Calu3 (cell line): ENCODE measurements at regions not wholly inside any gene's neighbourhood (a gene's known extent, or its start where the extent isn't known, plus 50 kb on each side); places are given as distances from the start of the nearest gene placed in this dataset.

Source experiments
- BruUV-seq: library from RNA; stranded (reverse); fragments of 400-500 nt; replicated peaks from 2 replicates; lab custom pipeline; 2021; lab: Mats Ljungman, UMichigan
- CTCF ChIA-PET: fragments of 300-600 bp; sonication (Branson Sonifier 250); formaldehyde crosslinking; loops from one replicate; lab custom pipeline; 2022; ENCODE audit warnings: antibody characterized with exemption; lab: Charles Lee
- DNase-seq: peaks from one replicate; pipeline ENCODE4 v3.0.0; 2022
- H3K27ac Mint-ChIP-seq: one replicate; pipeline ENCODE4 v1.8.0; 2022; ENCODE audit warnings: mixed read lengths; ENCODE audit not compliant: unreplicated experiment
- H3K27me3 Mint-ChIP-seq: one replicate; pipeline ENCODE4 v1.8.0; 2022; ENCODE audit warnings: mixed read lengths; ENCODE audit not compliant: unreplicated experiment
- H3K36me3 Mint-ChIP-seq: one replicate; pipeline ENCODE4 v1.8.0; 2022; ENCODE audit warnings: mild to moderate bottlenecking, moderate library complexity, mixed read lengths; ENCODE audit not compliant: insufficient read depth, unreplicated experiment
- H3K4me1 Mint-ChIP-seq: one replicate; pipeline ENCODE4 v1.8.0; 2022; ENCODE audit warnings: mild to moderate bottlenecking, low read depth, mixed read lengths; ENCODE audit not compliant: unreplicated experiment
- H3K4me3 Mint-ChIP-seq: one replicate; pipeline ENCODE4 v1.8.0; 2022; ENCODE audit warnings: mild to moderate bottlenecking, low read depth, moderate library complexity, mixed read lengths; ENCODE audit not compliant: unreplicated experiment
- H3K9me3 Mint-ChIP-seq: one replicate; pipeline ENCODE4 v1.8.0; 2022; ENCODE audit warnings: low read depth, mixed read lengths; ENCODE audit not compliant: unreplicated experiment
- intact Hi-C: fragments of 100-400 bp; cut with micrococcal nuclease; formaldehyde crosslinking; loops from one replicate; pipeline ENCODE4 v1.10.0; 2022; ENCODE audit not compliant: unreplicated experiment
- TF ChIP-seq, protein P1 (sequence below): fragments of 200-600 bp; IDR thresholded peaks from one replicate; pipeline ENCODE4 v1.8.0; 2022; ENCODE audit warnings: antibody characterized with exemption; ENCODE audit not compliant: unreplicated experiment

DNA sequence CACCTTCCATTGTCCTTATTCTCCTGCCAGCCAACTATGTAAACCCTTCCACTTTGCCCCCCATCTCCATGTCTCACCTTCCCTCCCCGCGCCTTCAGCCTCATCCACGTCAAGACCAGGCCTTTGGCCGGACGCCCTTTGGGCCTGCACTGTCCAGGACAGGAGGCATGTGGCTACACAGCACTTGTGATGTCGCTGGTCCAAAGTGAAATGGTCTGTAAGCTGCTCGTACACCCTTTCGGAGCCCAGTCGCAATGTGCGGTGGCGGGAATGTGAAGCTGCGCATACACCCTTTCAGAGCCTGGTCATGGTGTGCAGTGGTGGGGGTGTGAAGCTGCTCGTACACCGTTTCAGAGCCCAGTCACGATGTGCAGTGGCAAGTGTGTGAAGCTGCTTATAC is 247.9 kb upstream of the RGS6 start:
- no peak overlapping the region for H3K4me3 Mint-ChIP-seq
- H3K27me3 Mint-ChIP-seq: no peaks in the 10 kb centered on the region
- no TSS peak for BruUV-seq
- no peaks in the 10 kb centered on the region for H3K9me3 Mint-ChIP-seq
- no peaks in the 10 kb centered on the region for H3K36me3 Mint-ChIP-seq
- H3K4me1 Mint-ChIP-seq: no peaks in the 10 kb centered on the region
- TF ChIP-seq, protein P1, sequence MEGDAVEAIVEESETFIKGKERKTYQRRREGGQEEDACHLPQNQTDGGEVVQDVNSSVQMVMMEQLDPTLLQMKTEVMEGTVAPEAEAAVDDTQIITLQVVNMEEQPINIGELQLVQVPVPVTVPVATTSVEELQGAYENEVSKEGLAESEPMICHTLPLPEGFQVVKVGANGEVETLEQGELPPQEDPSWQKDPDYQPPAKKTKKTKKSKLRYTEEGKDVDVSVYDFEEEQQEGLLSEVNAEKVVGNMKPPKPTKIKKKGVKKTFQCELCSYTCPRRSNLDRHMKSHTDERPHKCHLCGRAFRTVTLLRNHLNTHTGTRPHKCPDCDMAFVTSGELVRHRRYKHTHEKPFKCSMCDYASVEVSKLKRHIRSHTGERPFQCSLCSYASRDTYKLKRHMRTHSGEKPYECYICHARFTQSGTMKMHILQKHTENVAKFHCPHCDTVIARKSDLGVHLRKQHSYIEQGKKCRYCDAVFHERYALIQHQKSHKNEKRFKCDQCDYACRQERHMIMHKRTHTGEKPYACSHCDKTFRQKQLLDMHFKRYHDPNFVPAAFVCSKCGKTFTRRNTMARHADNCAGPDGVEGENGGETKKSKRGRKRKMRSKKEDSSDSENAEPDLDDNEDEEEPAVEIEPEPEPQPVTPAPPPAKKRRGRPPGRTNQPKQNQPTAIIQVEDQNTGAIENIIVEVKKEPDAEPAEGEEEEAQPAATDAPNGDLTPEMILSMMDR: no peak
- H3K27ac Mint-ChIP-seq: no peak overlapping the region
- intact Hi-C loops: no loop called here
- DNase-seq: no peak
- CTCF ChIA-PET: no interaction called here

DNA sequence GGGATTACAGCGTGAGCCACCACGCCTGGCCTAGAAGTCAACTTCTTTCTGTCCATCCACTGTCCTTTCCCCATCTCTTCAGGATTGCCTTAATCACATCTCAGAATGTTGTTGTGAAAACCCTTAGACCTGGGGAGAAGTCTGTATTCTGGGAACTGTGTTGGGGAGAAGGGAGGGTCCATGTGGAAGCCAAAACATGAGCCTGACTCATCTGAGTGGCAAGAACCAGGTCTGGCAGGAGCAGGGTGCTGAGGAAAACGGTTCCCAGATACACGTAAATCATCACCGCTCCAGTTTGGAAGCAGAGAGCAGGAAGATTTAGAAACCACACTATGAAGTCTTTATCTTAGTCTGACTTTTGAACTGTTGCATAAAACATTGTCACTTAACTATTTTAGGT is 245.6 kb upstream of the RGS6 start:
- intact Hi-C loops: no loop called here
- no peaks in the 10 kb centered on the region for H3K36me3 Mint-ChIP-seq
- H3K4me3 Mint-ChIP-seq: no peak overlapping the region
- CTCF ChIA-PET: no interaction called here
- H3K9me3 Mint-ChIP-seq: no peaks in the 10 kb centered on the region
- no peak for DNase-seq
- no TSS peak for BruUV-seq
- TF ChIP-seq, protein P1: no peak
- H3K27me3 Mint-ChIP-seq: no peaks in the 10 kb centered on the region
- no peak overlapping the region for H3K27ac Mint-ChIP-seq
- no peaks in the 10 kb centered on the region for H3K4me1 Mint-ChIP-seq

DNA sequence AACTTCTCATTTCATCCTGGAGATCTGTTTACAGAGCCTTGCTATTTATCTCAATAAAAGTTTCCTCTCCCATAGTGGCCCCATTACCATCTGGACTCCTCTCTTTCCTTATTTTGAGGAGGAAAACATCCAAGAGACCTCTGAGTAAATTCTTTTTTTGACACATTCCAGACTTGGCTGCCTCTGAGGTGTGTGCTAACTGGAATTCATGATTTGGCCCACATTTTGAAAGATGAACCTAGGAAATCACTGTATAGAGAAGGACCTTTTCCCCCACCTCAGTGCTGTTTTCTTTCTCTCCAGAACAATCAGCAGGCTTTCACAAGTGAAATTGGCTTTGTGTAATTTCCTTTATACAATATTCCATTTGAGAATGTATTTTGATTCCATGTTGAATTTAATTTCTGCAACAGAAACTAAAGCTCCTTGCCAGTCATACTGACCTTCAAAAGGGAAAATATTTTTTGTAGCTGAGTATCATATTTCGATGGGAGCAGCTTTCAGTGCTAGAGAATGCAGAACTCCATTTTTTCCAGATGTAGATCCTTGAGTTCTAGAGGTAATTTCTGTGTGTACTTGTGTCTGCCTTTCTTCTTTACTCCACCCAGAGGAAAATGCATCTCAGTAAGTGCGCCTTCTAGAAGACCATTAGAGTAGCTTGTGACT is 244.9 kb upstream of the RGS6 start:
- H3K27ac Mint-ChIP-seq: no peak overlapping the region
- H3K4me1 Mint-ChIP-seq: no peaks in the 10 kb centered on the region
- TF ChIP-seq, protein P1: no peak
- no peaks in the 10 kb centered on the region for H3K27me3 Mint-ChIP-seq
- no peak overlapping the region for H3K4me3 Mint-ChIP-seq
- no peaks in the 10 kb centered on the region for H3K36me3 Mint-ChIP-seq
- CTCF ChIA-PET: no interaction called here
- no peak for DNase-seq
- intact Hi-C loops: no loop called here
- no peaks in the 10 kb centered on the region for H3K9me3 Mint-ChIP-seq
- no TSS peak for BruUV-seq

DNA sequence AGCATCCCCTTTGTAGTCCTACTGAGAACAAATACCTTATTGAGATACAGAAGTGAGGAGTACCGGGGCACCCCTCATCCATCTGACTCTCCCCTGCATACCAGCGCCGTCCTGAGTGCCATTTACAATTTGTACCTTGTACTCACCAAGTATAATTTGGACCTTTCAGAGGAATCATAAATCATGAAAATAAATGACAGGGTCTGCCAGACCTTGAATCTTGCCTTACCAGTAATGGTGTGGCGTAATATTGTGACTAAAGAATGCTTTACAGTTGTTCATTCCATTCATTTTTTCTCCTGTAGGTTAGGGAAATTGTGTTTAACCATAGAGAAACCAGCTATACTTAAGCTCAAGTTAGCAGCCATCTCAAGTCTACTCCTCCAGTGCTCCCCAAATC is 243.7 kb upstream of the RGS6 start:
- H3K27ac Mint-ChIP-seq: no peak overlapping the region
- no peak overlapping the region for H3K4me3 Mint-ChIP-seq
- no TSS peak for BruUV-seq
- no peaks in the 10 kb centered on the region for H3K9me3 Mint-ChIP-seq
- TF ChIP-seq, protein P1: no peak
- no peaks in the 10 kb centered on the region for H3K36me3 Mint-ChIP-seq
- CTCF ChIA-PET: no interaction called here
- intact Hi-C loops: no loop called here
- H3K27me3 Mint-ChIP-seq: no peaks in the 10 kb centered on the region
- no peaks in the 10 kb centered on the region for H3K4me1 Mint-ChIP-seq
- DNase-seq: no peak
